ENCODE measurements at regions not wholly inside any gene's neighbourhood (a gene's known extent, or its start where the extent isn't known, plus 50 kb on each side); places are given as distances from the start of the nearest gene placed in this dataset.
"Not testable (repeated sequence)": the region's sequence is repeated elsewhere in the genome, so short reads cannot be mapped to it uniquely, and the experiment has no call there.

DNA sequence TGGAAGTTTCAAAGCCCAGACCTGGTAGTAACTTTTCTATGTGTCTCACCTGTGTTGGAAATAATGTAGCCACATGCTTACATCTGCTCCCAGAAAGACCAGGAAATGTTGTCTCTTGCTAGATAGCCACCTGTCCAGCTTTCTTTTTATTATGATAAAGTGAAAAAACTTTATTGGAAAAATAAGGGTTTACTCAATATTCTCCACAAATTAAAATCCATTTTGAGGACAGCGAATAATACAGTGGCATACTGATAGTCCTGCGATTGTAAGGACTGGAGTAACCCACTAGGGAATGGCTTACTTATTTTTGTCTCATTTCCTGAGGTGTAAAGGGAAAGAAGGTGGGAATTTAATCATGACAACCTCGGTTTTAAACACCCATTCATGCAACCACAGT is 100.1 kb downstream of the HFE start:
- Mint-ChIP-seq H3K9me3 (peaks cover 4% of the 10 kb centered on the region), H3K27ac (no peak overlapping the region), H3K4me1 (peaks cover 45% of the 10 kb centered on the region), H3K4me3 (no peak overlapping the region), H3K36me3 (no peaks in the 10 kb centered on the region), H3K27me3 (no peaks in the 10 kb centered on the region)

DNA sequence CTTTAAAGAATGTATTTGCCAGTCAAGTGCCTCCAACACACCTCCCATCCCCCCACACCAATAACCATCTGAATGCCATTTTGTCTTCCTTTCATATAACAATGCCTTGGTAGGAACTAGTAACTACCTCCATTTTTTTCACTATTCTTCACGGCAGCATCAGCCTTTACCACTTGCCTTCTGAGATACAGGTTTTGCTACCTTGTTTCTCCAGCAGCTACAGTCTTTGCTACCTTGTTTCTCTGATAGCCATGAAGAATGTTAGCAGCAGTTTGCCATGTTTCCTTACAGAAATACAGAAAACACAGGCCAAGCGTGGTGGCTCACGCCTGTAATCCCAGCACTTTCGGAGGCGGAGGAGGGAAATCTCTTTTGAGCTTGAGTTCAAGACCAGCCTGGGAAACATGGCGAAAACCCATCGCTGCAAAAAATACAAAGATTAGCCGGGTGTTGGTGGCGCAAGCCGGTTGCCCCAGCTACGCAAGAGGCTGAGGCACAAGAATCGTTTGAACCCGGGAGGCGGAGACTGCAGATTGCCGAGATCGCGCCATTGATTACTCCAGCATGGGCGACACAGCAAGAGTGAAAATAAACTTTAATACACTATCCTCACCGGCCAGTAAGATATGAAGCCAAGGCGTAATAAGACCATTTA is 100.9 kb downstream of the HFE start:
- Mint-ChIP-seq H3K27me3 (no peaks in the 10 kb centered on the region), H3K36me3 (no peaks in the 10 kb centered on the region), H3K4me1 (peaks cover 46% of the 10 kb centered on the region), H3K9me3 (peaks cover 4% of the 10 kb centered on the region), H3K27ac (peak overlapping the region; percentile 95), H3K4me3 (peak overlapping the region; percentile 89)

DNA sequence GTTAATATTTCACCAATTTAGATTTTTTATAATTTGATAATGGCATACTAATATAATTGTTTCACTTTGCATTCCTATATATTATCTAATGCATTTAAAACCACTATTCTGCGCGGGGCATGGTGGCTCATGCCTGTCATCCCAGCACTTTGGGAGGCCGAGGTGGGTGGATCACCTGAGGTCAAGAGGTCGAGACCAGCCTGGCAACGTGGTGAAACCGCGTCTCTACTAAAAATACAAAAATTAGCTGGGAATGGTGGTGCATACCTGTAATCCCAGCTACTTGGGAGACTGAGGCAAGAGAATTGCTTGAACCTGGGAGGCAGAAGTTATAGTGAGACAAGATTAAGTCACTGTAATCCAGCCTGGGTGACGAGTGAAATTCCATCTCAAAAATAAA is 104.3 kb downstream of the HFE start:
- H3K4me1 Mint-ChIP-seq, result peaks cover 46% of the 10 kb centered on the region
- not testable (repeated sequence) for H3K36me3 Mint-ChIP-seq, H3K9me3 Mint-ChIP-seq, H3K27me3 Mint-ChIP-seq, H3K27ac Mint-ChIP-seq, H3K4me3 Mint-ChIP-seq

DNA sequence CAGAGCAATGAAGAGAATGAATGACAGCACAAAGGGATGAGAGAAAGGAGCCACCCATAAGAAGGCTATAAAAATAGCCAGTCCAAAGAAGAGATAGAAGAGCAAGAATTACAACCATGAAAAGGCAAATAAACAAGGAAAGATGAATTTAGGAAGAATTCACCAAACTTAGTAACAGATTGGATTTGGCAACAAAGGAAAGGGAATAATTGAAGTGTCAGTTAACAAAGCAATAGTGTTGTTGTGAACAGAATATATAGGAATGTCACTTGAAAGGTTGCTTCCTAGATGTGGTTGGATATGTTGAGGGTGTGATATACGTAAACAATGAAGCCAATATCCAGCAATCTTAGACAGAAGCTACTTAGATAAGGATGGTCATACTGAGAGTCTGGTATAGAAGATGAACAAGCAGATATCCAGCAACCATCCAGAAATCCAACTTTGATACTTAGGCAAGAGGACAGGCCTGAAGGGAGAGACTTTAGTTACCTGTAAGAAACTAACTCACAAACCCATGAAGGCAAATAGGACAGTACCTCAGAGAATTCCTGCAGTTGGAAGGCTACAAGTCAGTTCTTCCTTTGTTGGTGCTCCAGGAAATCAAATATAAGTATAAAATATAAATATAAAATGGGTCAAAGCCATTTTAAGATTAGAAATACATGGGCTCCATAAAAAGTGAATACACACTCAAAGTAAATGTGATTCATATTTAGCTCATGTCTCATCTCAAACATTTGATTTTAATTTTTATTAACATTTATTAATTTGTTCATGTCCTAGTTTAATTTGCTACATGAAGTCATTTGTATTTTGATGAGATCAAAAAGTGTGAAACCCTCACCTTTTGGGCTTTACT is 106.5 kb downstream of the HFE start:
- Mint-ChIP-seq H3K27ac (peak overlapping the region; percentile 12), H3K36me3 (no peaks in the 10 kb centered on the region), H3K9me3 (no peaks in the 10 kb centered on the region), H3K4me1 (peaks cover 44% of the 10 kb centered on the region), H3K4me3 (peak overlapping the region; percentile 19), H3K27me3 (no peaks in the 10 kb centered on the region)

DNA sequence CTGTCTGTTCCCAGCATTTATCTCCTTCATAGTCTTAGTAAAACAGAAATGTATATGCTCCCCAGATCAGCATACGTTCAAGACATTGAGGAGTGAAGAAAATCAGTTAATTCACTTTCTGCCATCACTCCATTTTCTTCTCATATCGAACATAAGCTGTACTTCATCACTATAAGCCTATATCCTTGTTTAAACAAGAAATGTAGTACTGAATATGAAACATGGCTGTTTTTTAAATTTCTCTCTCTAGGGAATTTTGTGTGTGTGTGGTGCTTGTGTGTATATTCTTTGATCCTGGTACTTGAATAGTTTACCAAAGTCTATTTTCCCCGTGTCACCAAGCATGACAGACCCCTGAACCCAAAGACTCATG is 107.1 kb downstream of the HFE start:
- H3K9me3 Mint-ChIP-seq, result no peaks in the 10 kb centered on the region
- H3K27me3 Mint-ChIP-seq, result no peaks in the 10 kb centered on the region
- H3K36me3 Mint-ChIP-seq, result no peaks in the 10 kb centered on the region
- H3K4me3 Mint-ChIP-seq, result peak overlapping the region; percentile 19
- H3K27ac Mint-ChIP-seq, result no peak overlapping the region
- H3K4me1 Mint-ChIP-seq, result peaks cover 41% of the 10 kb centered on the region

DNA sequence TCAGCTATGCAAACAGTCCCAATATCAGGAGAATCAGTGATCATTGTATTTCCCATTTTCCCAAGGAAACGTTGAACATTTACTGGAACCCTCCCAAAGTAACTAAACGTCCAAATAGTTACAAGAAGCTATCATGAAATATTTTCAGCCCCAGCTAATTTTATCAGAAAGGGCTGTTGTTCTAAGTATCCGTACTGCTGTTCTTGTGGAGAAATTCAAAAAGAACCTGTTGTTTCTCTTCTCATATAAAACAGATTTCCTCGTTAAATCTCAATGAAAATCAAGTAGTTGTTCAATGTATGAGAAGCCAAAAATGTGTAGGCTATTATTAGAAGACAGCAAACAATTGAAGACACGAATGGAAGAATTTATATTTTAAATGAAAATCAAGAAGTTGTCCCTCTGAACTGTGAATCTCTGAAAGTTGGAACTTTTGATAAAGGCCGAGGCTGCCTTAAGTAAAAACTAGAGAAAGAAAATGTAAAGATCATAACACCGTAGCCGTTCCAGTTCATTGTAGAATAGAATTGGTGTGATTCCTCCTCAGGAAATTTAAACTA is 107.7 kb downstream of the HFE start:
- peak overlapping the region; percentile 97 for H3K27ac Mint-ChIP-seq
- H3K36me3 Mint-ChIP-seq, result no peaks in the 10 kb centered on the region
- H3K9me3 Mint-ChIP-seq, result no peaks in the 10 kb centered on the region
- peak overlapping the region; percentile 92 for H3K4me3 Mint-ChIP-seq
- H3K27me3 Mint-ChIP-seq, result no peaks in the 10 kb centered on the region
- H3K4me1 Mint-ChIP-seq, result peaks cover 44% of the 10 kb centered on the region

DNA sequence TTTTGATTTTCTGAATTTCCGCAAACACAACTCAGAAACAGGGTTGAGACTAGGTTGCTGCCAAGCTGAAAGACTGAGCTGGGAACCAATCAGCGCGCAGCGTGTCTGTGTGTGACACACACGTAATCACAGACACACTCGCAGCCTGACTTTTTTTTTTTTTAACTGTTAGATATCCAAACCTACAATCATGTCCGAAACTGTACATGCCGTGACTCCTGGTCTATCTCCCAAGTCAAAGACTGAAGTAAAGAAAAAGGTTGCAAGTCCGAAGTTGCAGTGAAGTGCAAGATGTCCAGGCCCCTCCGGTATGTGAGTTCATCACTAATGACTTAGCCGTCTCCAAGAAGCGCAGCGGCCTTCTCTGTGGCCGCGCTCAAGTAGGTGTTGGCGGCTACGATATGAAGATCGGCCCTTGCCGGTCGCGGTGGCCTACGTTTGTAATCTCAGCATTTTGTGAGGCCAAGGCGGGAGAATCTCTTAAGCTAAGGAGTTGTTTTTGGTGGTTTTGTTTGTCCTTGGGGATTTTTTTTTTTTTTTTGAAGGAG is 108.2 kb downstream of the HFE start:
- H3K27ac Mint-ChIP-seq, result peak overlapping the region; percentile 97
- no peaks in the 10 kb centered on the region for H3K36me3 Mint-ChIP-seq
- no peaks in the 10 kb centered on the region for H3K27me3 Mint-ChIP-seq
- H3K9me3 Mint-ChIP-seq, result no peaks in the 10 kb centered on the region
- peaks cover 47% of the 10 kb centered on the region for H3K4me1 Mint-ChIP-seq
- H3K4me3 Mint-ChIP-seq, result peak overlapping the region; percentile 92

DNA sequence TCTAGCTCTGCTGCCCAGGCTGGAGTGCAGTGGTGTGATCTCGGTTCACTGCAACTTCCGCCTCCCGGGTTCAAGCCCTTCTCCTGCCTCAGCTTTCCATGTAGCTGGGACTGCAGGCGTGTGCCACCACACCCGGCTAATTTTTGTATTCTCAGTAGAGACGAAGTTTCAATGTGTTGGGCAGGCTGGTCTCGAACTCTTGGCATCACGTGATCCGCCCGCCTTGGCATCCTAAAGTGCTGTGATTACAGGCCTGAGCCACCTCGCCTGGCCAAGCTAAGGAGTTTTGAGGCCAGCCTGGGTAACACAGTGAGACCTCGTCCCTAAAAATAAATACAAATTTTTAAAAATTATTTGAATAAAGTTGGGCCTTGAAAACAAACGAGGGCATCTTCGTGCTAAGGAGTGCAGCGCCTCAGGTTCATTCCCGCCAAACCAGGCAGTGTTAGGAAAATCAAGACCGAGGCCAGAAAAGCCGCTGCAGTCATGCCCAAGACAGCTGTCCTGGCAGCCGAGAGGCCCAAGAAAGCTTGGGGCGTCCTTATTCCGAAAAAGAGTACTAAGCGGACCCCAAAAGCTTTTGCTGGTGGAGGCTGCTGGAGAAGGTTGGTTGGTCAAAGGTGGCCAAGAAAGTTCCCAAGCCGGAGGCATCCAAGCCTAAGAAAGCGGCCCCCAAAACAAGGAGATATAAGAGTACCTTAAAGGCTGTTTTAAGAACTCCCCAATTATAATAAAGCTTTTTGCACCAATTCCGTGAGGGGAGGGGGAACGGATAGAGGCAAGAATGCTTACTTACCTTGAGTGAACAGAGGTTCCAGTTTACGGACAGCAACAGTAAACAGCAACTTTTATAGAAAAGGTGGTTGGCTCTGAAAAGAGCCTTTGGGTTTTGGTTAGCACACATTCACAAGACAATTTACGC is 109.0 kb downstream of the HFE start:
- Mint-ChIP-seq H3K4me1 (peaks cover 50% of the 10 kb centered on the region), H3K4me3 (peak overlapping the region; percentile 92), H3K27ac (peak overlapping the region; percentile 97), H3K9me3 (no peaks in the 10 kb centered on the region), H3K27me3 (no peaks in the 10 kb centered on the region), H3K36me3 (no peaks in the 10 kb centered on the region)

DNA sequence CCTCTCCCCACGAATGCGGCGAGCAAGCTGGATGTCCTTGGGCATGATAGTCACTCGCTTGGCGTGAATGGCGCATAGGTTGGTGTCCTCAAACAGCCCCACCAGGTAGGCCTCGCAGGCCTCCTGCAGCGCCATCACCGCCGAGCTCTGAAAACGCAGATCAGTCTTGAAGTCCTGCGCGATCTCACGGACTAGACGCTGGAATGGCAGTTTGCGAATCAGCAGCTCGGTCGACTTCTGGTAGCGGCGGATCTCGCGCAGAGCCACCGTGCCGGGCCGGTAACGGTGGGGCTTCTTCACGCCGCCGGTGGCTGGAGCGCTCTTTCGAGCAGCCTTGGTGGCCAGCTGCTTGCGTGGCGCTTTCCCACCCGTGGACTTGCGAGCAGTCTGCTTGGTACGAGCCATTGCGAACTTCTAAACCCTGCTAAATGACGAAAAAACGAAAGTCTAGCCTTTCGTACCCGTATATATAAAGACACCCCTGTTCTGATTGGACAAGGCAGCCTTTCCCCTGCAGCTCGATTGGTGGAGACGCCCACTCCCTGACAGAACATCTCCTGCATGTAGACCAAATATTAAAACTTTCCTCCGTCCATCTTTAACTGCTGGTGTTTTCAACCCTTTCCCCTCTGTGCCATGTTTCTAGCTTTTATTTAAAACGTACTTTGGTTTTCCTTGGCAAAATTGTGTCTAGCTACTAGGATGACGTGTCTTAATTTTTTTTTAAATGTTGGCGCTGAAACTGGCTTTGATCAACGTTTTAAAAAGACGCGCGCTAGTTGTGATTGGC is 109.8 kb downstream of the HFE start:
- H3K27ac Mint-ChIP-seq, result peak overlapping the region; percentile 78
- no peaks in the 10 kb centered on the region for H3K9me3 Mint-ChIP-seq
- H3K4me3 Mint-ChIP-seq, result peak overlapping the region; percentile 92
- H3K36me3 Mint-ChIP-seq, result no peaks in the 10 kb centered on the region
- peaks cover 54% of the 10 kb centered on the region for H3K4me1 Mint-ChIP-seq
- H3K27me3 Mint-ChIP-seq, result no peaks in the 10 kb centered on the region

DNA sequence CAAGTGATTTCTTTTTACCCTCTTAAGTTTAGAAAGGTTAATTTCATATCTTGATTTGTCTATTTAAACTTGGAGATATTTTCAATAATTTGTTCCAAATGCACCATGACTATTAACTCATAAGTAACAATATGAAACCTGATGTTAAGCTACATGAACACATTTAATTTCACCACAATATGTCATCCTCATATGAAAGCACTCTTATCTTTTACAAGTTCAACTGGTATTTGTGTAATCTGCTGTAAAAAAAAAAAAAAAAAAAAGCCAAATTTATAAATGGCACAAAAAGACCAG is 110.4 kb downstream of the HFE start:
- Mint-ChIP-seq H3K36me3 (no peaks in the 10 kb centered on the region), H3K9me3 (no peaks in the 10 kb centered on the region), H3K27me3 (no peaks in the 10 kb centered on the region), H3K27ac (peak overlapping the region; percentile 78), H3K4me1 (peaks cover 51% of the 10 kb centered on the region), H3K4me3 (peak overlapping the region; percentile 92)

DNA sequence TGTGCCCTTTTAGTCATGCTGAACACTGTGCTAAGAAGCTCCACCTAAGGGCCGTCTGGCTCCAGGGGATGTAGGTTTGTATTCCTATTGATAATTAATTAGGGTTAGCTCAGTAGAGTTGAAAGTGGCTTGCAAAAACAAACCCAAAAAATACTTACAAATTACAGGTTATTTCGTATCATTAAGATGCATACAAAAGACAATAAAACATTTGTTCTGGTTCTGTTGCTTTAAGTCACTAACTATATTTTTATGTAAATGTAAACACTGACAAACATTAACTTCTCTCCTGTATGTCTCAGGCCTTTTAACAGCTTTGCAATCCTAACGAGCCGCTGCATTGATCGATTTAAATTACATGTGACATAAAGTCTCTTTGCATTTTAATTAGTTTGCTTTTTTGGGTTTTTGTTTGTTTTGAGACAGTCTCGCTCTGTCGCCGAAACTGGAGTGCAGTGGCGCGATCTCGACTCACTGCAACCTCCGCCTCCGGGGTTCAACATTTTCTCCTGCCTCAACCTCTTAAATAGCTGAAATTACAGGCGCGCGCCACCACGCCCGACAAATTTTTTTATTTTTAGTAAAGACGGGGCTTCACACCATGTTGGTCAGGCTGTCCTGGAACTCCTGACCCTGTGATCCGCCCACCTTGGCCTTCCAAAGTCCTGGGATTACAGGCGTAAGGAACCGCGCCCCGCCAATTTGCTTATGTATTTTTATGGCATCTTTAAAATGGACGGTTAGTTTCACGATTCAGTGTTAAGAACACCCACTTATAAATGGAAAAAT is 110.9 kb downstream of the HFE start:
- H3K4me1 Mint-ChIP-seq, result peaks cover 52% of the 10 kb centered on the region
- H3K27ac Mint-ChIP-seq, result peak overlapping the region; percentile 92
- H3K36me3 Mint-ChIP-seq, result no peaks in the 10 kb centered on the region
- no peaks in the 10 kb centered on the region for H3K9me3 Mint-ChIP-seq
- no peaks in the 10 kb centered on the region for H3K27me3 Mint-ChIP-seq
- H3K4me3 Mint-ChIP-seq, result peak overlapping the region; percentile 92

DNA sequence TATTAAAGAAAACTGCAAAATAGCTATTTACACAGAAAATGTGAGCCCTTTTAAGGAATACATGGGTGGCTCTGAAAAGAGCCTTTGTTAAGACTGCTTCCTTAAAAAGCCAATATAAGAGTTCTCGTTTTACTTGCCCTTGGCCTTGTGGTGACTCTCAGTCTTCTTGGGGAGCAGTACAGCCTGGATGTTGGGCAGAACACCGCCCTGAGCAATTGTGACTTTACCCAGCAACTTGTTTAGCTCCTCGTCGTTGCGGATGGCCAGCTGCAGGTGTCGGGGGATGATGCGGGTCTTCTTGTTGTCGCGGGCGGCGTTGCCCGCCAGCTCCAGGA is 111.5 kb downstream of the HFE start:
- Mint-ChIP-seq H3K9me3 (no peaks in the 10 kb centered on the region), H3K4me3 (peak overlapping the region; percentile 92), H3K27me3 (no peaks in the 10 kb centered on the region), H3K27ac (peak overlapping the region; percentile 92), H3K36me3 (no peaks in the 10 kb centered on the region), H3K4me1 (peaks cover 49% of the 10 kb centered on the region)

DNA sequence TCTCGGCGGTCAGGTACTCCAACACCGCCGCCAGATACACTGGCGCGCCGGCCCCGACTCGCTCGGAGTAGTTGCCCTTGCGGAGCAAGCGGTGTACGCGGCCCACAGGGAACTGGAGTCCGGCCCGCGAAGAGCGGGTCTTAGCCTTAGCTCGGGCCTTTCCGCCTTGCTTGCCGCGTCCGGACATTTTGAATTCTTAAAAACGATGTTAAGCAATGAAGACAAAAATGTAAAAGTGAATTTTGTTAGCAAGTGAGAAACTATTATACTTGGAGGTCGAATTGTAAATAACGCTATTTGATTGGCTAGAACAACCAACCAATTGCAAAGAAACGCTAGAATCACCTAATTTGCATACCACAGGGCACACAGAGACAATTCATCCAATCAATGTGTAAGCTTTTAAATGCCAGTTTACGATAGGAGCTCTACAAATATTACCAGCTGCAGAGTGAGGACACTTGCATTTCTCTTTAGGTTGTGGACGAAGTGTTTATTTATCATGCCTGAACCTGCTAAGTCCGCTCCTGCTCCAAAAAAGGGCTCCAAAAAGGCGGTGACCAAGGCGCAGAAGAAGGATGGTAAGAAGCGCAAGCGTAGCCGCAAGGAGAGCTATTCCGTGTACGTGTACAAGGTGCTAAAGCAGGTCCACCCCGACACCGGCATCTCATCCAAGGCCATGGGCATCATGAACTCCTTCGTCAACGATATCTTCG is 112.0 kb downstream of the HFE start:
- Mint-ChIP-seq H3K27ac (peak overlapping the region; percentile 92), H3K4me3 (peak overlapping the region; percentile 92), H3K4me1 (peaks cover 53% of the 10 kb centered on the region), H3K36me3 (no peaks in the 10 kb centered on the region), H3K27me3 (no peaks in the 10 kb centered on the region), H3K9me3 (no peaks in the 10 kb centered on the region)
